Activated CD4-positive, alpha-beta memory T cell treated with anti-CD3 and anti-CD28 coated beads for 36 hours (primary cell): ENCODE measurements at regions not wholly inside any gene's neighbourhood (a gene's known extent, or its start where the extent isn't known, plus 50 kb on each side); places are given as distances from the start of the nearest gene placed in this dataset.
"Not testable (repeated sequence)": the region's sequence is repeated elsewhere in the genome, so short reads cannot be mapped to it uniquely, and the experiment has no call there.

Experiments used
- CTCF ChIA-PET: fragments of 350-600 bp; sonication (Branson Sonifier 250); formaldehyde crosslinking; loops from one replicate; lab custom pipeline; 2021; ENCODE audit warnings: antibody characterized with exemption, inconsistent platforms; lab: Charles Lee
- POLR2A ChIA-PET: fragments of 350-600 bp; sonication (Branson Sonifier 250); formaldehyde crosslinking; loops from one replicate; lab custom pipeline; 2021; ENCODE audit warnings: antibody characterized with exemption; lab: Charles Lee
- DNase-seq: peaks from one replicate; pipeline ENCODE4 v3.0.0-alpha.2; 2020
- H3K27ac Mint-ChIP-seq: one replicate; pipeline ENCODE4 v1.8.0; 2021; ENCODE audit warnings: mixed read lengths
- H3K27me3 Mint-ChIP-seq: one replicate; pipeline ENCODE4 v1.8.0; 2021; ENCODE audit warnings: mixed read lengths
- H3K36me3 Mint-ChIP-seq: one replicate; pipeline ENCODE4 v1.8.0; 2021; ENCODE audit warnings: mixed read lengths
- H3K4me1 Mint-ChIP-seq: one replicate; pipeline ENCODE4 v1.8.0; 2021; ENCODE audit warnings: low read depth, mixed read lengths
- H3K4me3 Mint-ChIP-seq: one replicate; pipeline ENCODE4 v1.8.0; 2021; ENCODE audit warnings: mild to moderate bottlenecking, mixed read lengths
- H3K9me3 Mint-ChIP-seq: one replicate; pipeline ENCODE4 v1.8.0; 2021; ENCODE audit warnings: mixed read lengths
- intact Hi-C: fragments of 100-400 bp; cut with micrococcal nuclease; formaldehyde crosslinking; loops from one replicate; pipeline ENCODE4 v1.15.1; 2023

- H3K4me3 Mint-ChIP-seq, H3K36me3 Mint-ChIP-seq, DNase-seq, H3K4me1 Mint-ChIP-seq, POLR2A ChIA-PET, H3K27me3 Mint-ChIP-seq, CTCF ChIA-PET, H3K9me3 Mint-ChIP-seq: not testable (repeated sequence)
- intact Hi-C loops = loop anchor here (2.0 kb wide), 1 partner anchor 43 kb away; no protein-coding TSS in a partner anchor
- H3K27ac Mint-ChIP-seq = peak overlapping the region; percentile 40
These were observed 146.9 kb upstream of the OSBPL11 start for GRCh38 chr3:125741991-125742718.

- POLR2A ChIA-PET, H3K9me3 Mint-ChIP-seq, CTCF ChIA-PET, H3K4me1 Mint-ChIP-seq, H3K27me3 Mint-ChIP-seq, H3K36me3 Mint-ChIP-seq, H3K4me3 Mint-ChIP-seq: not testable (repeated sequence)
- intact Hi-C loops = loop anchor here (2.0 kb wide), 1 partner anchor 44 kb away; no protein-coding TSS in a partner anchor
- peak; percentile 77 for DNase-seq
- H3K27ac Mint-ChIP-seq = peak overlapping the region; percentile 40
These were observed 147.5 kb upstream of the OSBPL11 start for GRCh38 chr3:125742845-125743244.

DNA sequence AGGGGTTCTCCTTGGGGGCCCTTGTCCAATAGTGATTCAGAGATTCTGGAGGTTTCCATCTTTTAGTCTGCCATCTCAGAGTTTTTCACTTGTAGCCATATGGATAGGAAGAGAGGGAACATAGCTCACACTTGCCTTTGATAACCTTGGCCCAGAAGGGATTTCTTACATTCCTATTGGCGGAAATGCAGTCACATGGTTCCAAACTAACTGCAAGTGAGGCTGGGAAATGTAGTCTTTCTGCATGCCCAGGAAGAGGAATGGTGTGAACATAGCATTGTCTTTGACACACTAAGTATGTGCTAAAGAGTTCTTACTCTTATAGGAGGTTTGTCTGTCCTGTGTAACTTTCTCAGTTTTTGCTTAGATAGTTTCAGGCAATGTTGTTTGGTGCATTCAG is 161.8 kb upstream of the OSBPL11 start:
- DNase-seq, intact Hi-C loops, H3K4me3 Mint-ChIP-seq, H3K36me3 Mint-ChIP-seq, H3K4me1 Mint-ChIP-seq, POLR2A ChIA-PET, H3K27ac Mint-ChIP-seq, CTCF ChIA-PET, H3K27me3 Mint-ChIP-seq, H3K9me3 Mint-ChIP-seq: not testable (repeated sequence)

- H3K9me3 Mint-ChIP-seq, CTCF ChIA-PET, intact Hi-C loops, H3K4me3 Mint-ChIP-seq, H3K36me3 Mint-ChIP-seq, H3K27ac Mint-ChIP-seq, DNase-seq, H3K27me3 Mint-ChIP-seq, H3K4me1 Mint-ChIP-seq, POLR2A ChIA-PET: not testable (repeated sequence)
These were observed 163.4 kb upstream of the OSBPL11 start for GRCh38 chr3:125758641-125759130.

DNA sequence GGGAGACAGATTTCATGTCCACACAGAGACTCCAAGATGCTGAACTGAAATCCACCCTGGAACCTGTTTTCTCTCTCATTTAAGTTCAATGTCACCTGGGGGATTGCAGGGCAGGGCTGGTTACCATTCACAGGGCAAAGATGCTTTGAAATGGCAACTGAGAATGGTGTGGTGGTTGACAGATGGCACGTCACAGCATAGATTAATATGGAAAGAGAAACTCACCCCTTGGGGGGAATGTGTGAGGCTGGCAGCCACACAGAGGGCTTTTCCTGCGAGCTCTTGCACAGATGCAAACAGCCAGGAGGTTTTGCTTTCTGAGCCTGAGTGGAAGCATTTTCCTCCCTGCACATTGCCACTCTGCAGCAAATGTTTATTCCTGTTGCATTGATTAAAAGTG is 167.3 kb upstream of the OSBPL11 start:
- intact Hi-C loops, H3K4me3 Mint-ChIP-seq, CTCF ChIA-PET, H3K27ac Mint-ChIP-seq, DNase-seq, H3K9me3 Mint-ChIP-seq, POLR2A ChIA-PET, H3K36me3 Mint-ChIP-seq, H3K4me1 Mint-ChIP-seq: not testable (repeated sequence)
- peaks cover 20% of the 10 kb centered on the region for H3K27me3 Mint-ChIP-seq

GRCh38 chr3:125766285-125766826 is 171.1 kb upstream of the OSBPL11 start:
- peak overlapping the region; percentile 56 for H3K4me3 Mint-ChIP-seq
- POLR2A ChIA-PET, H3K27ac Mint-ChIP-seq, H3K9me3 Mint-ChIP-seq, H3K36me3 Mint-ChIP-seq, H3K4me1 Mint-ChIP-seq: not testable (repeated sequence)
- intact Hi-C loops = loop anchor here (1.0 to 5.0 kb wide), 2 partner anchors 96 to 150 kb away; no protein-coding TSS in a partner anchor
- H3K27me3 Mint-ChIP-seq = peaks cover 16% of the 10 kb centered on the region
- DNase-seq = peak; percentile 59
- CTCF ChIA-PET = interaction anchor here (0.6 to 0.9 kb wide), 4 partner anchors 68 to 184 kb away, joined by 3 to 5 read pairs (median 3); no protein-coding TSS in a partner anchor

DNA sequence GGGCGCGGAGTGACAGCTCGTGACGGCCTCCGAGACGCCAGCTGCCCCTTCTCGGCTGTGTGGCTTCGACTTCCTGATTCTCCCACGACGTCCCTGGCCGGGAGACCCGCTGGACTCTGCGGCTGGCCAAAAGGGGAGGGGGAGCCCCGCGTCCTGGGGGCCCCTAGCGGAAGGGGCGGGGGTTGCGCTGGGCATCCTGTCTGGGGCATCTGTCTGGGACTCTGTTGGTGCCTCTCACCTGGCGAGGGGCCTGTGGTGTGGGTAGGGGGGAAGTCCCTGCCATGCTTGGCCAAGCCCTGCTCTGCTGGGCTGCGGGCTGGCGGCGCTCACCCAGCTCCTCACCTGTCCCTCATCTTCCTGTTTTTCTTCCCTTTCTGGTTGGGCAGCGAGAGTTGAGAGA is 171.6 kb upstream of the OSBPL11 start:
- DNase-seq, H3K27ac Mint-ChIP-seq, H3K36me3 Mint-ChIP-seq, POLR2A ChIA-PET, H3K4me1 Mint-ChIP-seq, H3K9me3 Mint-ChIP-seq: not testable (repeated sequence)
- peak overlapping the region; percentile 65 for H3K4me3 Mint-ChIP-seq
- intact Hi-C loops = loop anchor here (1.0 to 5.0 kb wide), 2 partner anchors 95 to 149 kb away; no protein-coding TSS in a partner anchor
- CTCF ChIA-PET = interaction anchor here (0.6 to 0.9 kb wide), 4 partner anchors 68 to 185 kb away, joined by 3 to 5 read pairs (median 3); no protein-coding TSS in a partner anchor
- peaks cover 16% of the 10 kb centered on the region for H3K27me3 Mint-ChIP-seq

GRCh38 chr3:125767641-125768040 is 172.3 kb upstream of the OSBPL11 start:
- intact Hi-C loops = loop anchor here (5.0 kb wide), 1 partner anchor 95 kb away; no protein-coding TSS in a partner anchor
- no peaks in the 10 kb centered on the region for H3K9me3 Mint-ChIP-seq
- ChIA-PET CTCF (no interaction called here), POLR2A (no interaction called here)
- no peaks in the 10 kb centered on the region for H3K36me3 Mint-ChIP-seq
- H3K27ac Mint-ChIP-seq = no peak overlapping the region
- peaks cover 16% of the 10 kb centered on the region for H3K27me3 Mint-ChIP-seq
- peaks cover 7% of the 10 kb centered on the region for H3K4me1 Mint-ChIP-seq
- no peak for DNase-seq
- H3K4me3 Mint-ChIP-seq = no peak overlapping the region

- peaks cover 14% of the 10 kb centered on the region for H3K27me3 Mint-ChIP-seq
- CTCF ChIA-PET, H3K4me3 Mint-ChIP-seq, H3K4me1 Mint-ChIP-seq, POLR2A ChIA-PET, DNase-seq, H3K27ac Mint-ChIP-seq, H3K9me3 Mint-ChIP-seq, H3K36me3 Mint-ChIP-seq: not testable (repeated sequence)
- intact Hi-C loops = loop anchor here (5.0 kb wide), 1 partner anchor 93 kb away; no protein-coding TSS in a partner anchor
These were observed 173.5 kb upstream of the OSBPL11 start for GRCh38 chr3:125768821-125769220.

DNA sequence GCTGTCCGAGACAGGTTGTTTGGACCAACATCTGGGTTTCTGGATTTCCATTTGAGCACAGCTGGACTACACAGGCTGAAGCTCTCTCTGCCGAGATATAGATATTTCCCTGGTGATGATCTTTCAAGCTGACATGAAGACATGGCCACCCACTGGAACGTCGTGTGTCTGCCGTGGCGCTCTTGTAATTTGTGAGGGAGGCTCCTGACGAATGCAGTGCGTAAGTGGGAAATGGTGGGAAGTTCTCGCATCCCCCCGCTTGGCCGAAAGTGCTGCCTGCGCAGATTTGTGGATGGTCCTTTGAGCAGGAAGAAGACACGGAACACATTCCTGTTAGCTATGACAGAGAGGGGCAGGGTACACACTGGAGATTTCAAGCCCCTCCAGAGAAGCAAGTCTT is 176.2 kb upstream of the OSBPL11 start:
- CTCF ChIA-PET, H3K4me3 Mint-ChIP-seq, H3K27me3 Mint-ChIP-seq, H3K27ac Mint-ChIP-seq, POLR2A ChIA-PET, H3K9me3 Mint-ChIP-seq, intact Hi-C loops, DNase-seq, H3K36me3 Mint-ChIP-seq, H3K4me1 Mint-ChIP-seq: not testable (repeated sequence)

DNA sequence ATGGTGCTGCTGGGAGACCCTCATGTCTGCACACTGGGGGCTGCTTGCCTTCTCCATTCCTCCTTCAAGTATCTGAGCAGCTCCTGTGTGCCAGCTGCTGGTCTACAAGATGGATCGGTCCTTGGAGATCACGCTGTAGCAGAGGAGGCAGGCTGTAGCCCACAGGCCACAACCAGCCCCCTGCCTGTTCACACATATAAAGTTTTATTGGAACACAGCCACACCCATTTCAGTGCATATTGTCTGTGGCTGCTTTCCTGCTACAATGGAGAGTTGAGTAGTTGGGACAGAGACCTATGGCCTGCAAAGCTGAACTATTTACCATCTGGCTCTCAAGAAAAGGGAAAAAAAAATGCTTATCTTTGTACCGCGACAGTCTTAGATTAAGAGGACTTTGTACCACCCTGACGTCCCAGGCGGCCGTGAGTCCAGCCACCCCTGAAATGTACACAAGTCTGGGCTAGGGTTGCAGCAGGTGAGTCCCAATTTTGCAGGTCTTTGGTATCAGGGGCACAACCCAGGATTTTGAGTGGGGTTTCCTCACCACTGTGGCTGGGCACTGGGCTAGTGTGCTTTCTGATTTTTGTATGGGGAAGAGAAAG is 179.2 kb upstream of the OSBPL11 start:
- H3K4me1 Mint-ChIP-seq, intact Hi-C loops, POLR2A ChIA-PET, DNase-seq, H3K4me3 Mint-ChIP-seq, H3K36me3 Mint-ChIP-seq, CTCF ChIA-PET, H3K27ac Mint-ChIP-seq, H3K9me3 Mint-ChIP-seq, H3K27me3 Mint-ChIP-seq: not testable (repeated sequence)

DNA sequence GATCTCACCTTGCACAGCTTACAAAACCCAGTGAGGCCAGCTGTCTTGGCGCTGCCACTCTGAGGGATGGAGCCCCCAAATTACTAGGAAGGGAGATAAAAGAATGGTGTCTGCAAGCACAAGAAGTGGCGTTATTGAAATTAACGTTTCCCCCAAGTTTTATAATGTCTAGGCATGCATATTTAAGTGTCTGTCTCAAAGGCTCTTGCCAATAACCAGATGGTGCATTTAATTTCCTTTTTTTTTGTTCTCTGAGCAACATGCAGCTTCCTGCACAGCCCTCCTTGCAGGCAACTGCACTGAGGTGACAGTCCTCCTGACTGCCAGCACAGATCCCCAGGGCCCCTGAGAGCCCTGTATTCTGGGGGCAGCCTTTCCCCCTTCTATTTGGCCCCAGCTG is 179.8 kb upstream of the OSBPL11 start:
- H3K9me3 Mint-ChIP-seq, H3K27me3 Mint-ChIP-seq, DNase-seq, H3K4me1 Mint-ChIP-seq, H3K4me3 Mint-ChIP-seq, H3K36me3 Mint-ChIP-seq, CTCF ChIA-PET, intact Hi-C loops, H3K27ac Mint-ChIP-seq, POLR2A ChIA-PET: not testable (repeated sequence)
